ENCODE measurements at regions not wholly inside any gene's neighbourhood (a gene's known extent, or its start where the extent isn't known, plus 50 kb on each side); places are given as distances from the start of the nearest gene placed in this dataset.

GRCh38 chr18:78115896-78116561 lies 863.6 kb upstream of the SALL3 start:
- Histone ChIP-seq H3K4me3 (ENCODE audit: low read length) (no peak overlapping the region), H3K9ac (ENCODE audit: low read length) (no peak overlapping the region), H3K4me1 (ENCODE audit: low read length) (no peaks in the 10 kb centered on the region), H3K9me3 (ENCODE audit: insufficient read depth, low read length) (peaks cover 10% of the 10 kb centered on the region; the same call in 1 of the 2 replicates), H3K27me3 (ENCODE audit: low read depth, low read length) (no peaks in the 10 kb centered on the region), H4K20me1 (ENCODE audit: insufficient read depth, low read length) (no peaks in the 10 kb centered on the region), H3K4me2 (ENCODE audit: low read length) (no peak overlapping the region), H3K36me3 (replicated peaks; ENCODE audit: low read depth, low read length) (no peaks in the 10 kb centered on the region), H2AFZ (ENCODE audit: low read depth, low read length) (no peak overlapping the region), H3K27ac (ENCODE audit: low read length) (no peak overlapping the region), H3K79me2 (ENCODE audit: low read length) (no peaks in the 10 kb centered on the region)
- TF ChIP-seq EZH2phosphoT487 (IDR thresholded peaks at IDR 0.05; ENCODE audit: low read depth), result no peak

- no peaks in the 10 kb centered on the region for H3K79me2 ChIP-seq (ENCODE audit: low read length)
- TF ChIP-seq, protein P1, sequence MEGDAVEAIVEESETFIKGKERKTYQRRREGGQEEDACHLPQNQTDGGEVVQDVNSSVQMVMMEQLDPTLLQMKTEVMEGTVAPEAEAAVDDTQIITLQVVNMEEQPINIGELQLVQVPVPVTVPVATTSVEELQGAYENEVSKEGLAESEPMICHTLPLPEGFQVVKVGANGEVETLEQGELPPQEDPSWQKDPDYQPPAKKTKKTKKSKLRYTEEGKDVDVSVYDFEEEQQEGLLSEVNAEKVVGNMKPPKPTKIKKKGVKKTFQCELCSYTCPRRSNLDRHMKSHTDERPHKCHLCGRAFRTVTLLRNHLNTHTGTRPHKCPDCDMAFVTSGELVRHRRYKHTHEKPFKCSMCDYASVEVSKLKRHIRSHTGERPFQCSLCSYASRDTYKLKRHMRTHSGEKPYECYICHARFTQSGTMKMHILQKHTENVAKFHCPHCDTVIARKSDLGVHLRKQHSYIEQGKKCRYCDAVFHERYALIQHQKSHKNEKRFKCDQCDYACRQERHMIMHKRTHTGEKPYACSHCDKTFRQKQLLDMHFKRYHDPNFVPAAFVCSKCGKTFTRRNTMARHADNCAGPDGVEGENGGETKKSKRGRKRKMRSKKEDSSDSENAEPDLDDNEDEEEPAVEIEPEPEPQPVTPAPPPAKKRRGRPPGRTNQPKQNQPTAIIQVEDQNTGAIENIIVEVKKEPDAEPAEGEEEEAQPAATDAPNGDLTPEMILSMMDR (IDR thresholded peaks at IDR 0.05; ENCODE audit: low read depth, low read length), result no peak
- no peak for TF ChIP-seq EZH2phosphoT487 (IDR thresholded peaks at IDR 0.05; ENCODE audit: low read depth)
Measured at GRCh38 chr18:78123144-78123909, 856.3 kb upstream of the SALL3 start.

GRCh38 chr18:78123926-78124797 lies 855.5 kb upstream of the SALL3 start:
- Histone ChIP-seq H3K9ac (ENCODE audit: low read length) (no peak overlapping the region), H3K4me2 (ENCODE audit: low read length) (no peak overlapping the region), H3K27ac (ENCODE audit: low read length) (no peak overlapping the region), H3K27me3 (ENCODE audit: low read depth, low read length) (no peaks in the 10 kb centered on the region), H2AFZ (ENCODE audit: low read depth, low read length) (no peak overlapping the region), H4K20me1 (ENCODE audit: insufficient read depth, low read length) (no peaks in the 10 kb centered on the region), H3K79me2 (ENCODE audit: low read length) (no peaks in the 10 kb centered on the region), H3K4me1 (ENCODE audit: low read length) (no peaks in the 10 kb centered on the region), H3K36me3 (replicated peaks; ENCODE audit: low read depth, low read length) (no peaks in the 10 kb centered on the region), H3K9me3 (ENCODE audit: insufficient read depth, low read length) (peaks cover 45% of the 10 kb centered on the region), H3K4me3 (ENCODE audit: low read length) (no peak overlapping the region)
- TF ChIP-seq EZH2phosphoT487 (IDR thresholded peaks at IDR 0.05; ENCODE audit: low read depth), result no peak
- TF ChIP-seq, protein P1 (IDR thresholded peaks at IDR 0.05; ENCODE audit: low read depth, low read length), result no peak

More at GRCh38 chr18:78123144-78123909, 856.3 kb upstream of the SALL3 start:
- H3K27me3 ChIP-seq (ENCODE audit: low read depth, low read length), result no peaks in the 10 kb centered on the region
- no peak overlapping the region for H3K4me3 ChIP-seq (ENCODE audit: low read length)
- no peak overlapping the region for H3K4me2 ChIP-seq (ENCODE audit: low read length)
- peaks cover 40% of the 10 kb centered on the region for H3K9me3 ChIP-seq (ENCODE audit: insufficient read depth, low read length)
- no peaks in the 10 kb centered on the region for H3K36me3 ChIP-seq (replicated peaks; ENCODE audit: low read depth, low read length)
- no peak overlapping the region for H3K27ac ChIP-seq (ENCODE audit: low read length)
- H4K20me1 ChIP-seq (ENCODE audit: insufficient read depth, low read length), result no peaks in the 10 kb centered on the region
- no peak overlapping the region for H3K9ac ChIP-seq (ENCODE audit: low read length)
- H3K4me1 ChIP-seq (ENCODE audit: low read length), result no peaks in the 10 kb centered on the region
- H2AFZ ChIP-seq (ENCODE audit: low read depth, low read length), result no peak overlapping the region

DNA sequence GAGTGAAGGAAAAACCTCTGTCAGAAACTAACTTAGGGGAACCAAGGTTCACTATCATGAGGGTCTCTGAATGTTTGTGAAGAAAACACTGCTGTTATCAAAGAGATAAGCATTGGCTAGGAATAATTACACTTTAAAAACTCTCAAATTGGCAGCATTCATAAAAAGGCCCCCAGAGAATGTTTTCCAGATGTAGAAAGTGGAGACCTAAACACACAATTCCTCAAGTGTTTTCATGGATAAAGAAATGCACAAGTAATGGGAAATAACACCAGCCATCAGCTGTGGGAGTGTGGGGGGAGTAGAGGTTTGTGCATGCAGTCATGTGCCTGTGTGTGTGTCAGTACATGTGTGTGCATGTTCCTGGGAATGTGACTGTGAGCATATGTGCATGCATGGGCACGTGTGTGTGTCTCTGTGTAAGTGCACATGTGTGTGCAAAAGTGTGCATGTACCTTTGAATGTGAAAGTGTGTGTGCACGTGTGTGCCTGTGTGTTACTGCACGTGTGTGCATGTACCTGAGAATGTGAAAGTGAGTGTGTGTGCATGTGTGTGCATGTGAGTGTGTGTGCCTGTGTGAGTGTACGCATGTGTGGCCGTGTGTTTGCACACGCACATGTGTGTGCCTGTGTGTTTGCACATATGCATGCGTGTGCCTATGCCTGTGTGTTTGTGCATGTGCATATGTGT lies 854.3 kb upstream of the SALL3 start:
- Histone ChIP-seq H2AFZ (ENCODE audit: low read depth, low read length) (no peak overlapping the region), H3K4me1 (ENCODE audit: low read length) (no peaks in the 10 kb centered on the region), H3K27ac (ENCODE audit: low read length) (no peak overlapping the region), H3K4me3 (ENCODE audit: low read length) (no peak overlapping the region), H3K4me2 (ENCODE audit: low read length) (no peak overlapping the region), H4K20me1 (ENCODE audit: insufficient read depth, low read length) (no peaks in the 10 kb centered on the region), H3K9ac (ENCODE audit: low read length) (no peak overlapping the region), H3K79me2 (ENCODE audit: low read length) (no peaks in the 10 kb centered on the region), H3K27me3 (ENCODE audit: low read depth, low read length) (no peaks in the 10 kb centered on the region), H3K36me3 (replicated peaks; ENCODE audit: low read depth, low read length) (no peaks in the 10 kb centered on the region), H3K9me3 (ENCODE audit: insufficient read depth, low read length) (peaks cover 47% of the 10 kb centered on the region)
- TF ChIP-seq EZH2phosphoT487 (IDR thresholded peaks at IDR 0.05; ENCODE audit: low read depth), result no peak
- TF ChIP-seq, protein P1 (IDR thresholded peaks at IDR 0.05; ENCODE audit: low read depth, low read length), result no peak
